MM.1S (cell line): ENCODE measurements at regions not wholly inside any gene's neighbourhood (a gene's known extent, or its start where the extent isn't known, plus 50 kb on each side); places are given as distances from the start of the nearest gene placed in this dataset.
A peak's percentile ranks its signal among the peaks of the same experiment; 100 is the strongest.
"Not testable (repeated sequence)": the region's sequence is repeated elsewhere in the genome, so short reads cannot be mapped to it uniquely, and the experiment has no call there.

Experiments
- DNase-seq: peaks from one replicate; pipeline ENCODE4 v3.0.0-alpha.2; 2015
- H2AFZ ChIP-seq: fragments of 300-600 bp; sonication (generic); 2 replicates; pipeline ENCODE4 v1.6.0; 2016; ENCODE audit warnings: antibody characterized with exemption, low read length
- H3F3A ChIP-seq: fragments of 300-600 bp; sonication (generic); 2 replicates; pipeline ENCODE4 v1.6.1; 2016; ENCODE audit warnings: mild to moderate bottlenecking, antibody characterized with exemption, low read length, moderate library complexity, mixed read lengths; ENCODE audit not compliant: insufficient read depth
- H3K27ac ChIP-seq: fragments of 300-600 bp; sonication (generic); 2 replicates; pipeline ENCODE4 v1.5.1; 2016; ENCODE audit warnings: mild to moderate bottlenecking, low read length
- H3K27me3 ChIP-seq: fragments of 300-600 bp; sonication (generic); replicated peaks from 2 replicates; pipeline ENCODE4 v1.6.0; 2016; ENCODE audit warnings: low read length; ENCODE audit not compliant: insufficient read depth
- H3K36me3 ChIP-seq: fragments of 300-600 bp; sonication (generic); replicated peaks from 2 replicates; pipeline ENCODE4 v1.6.1; 2016; ENCODE audit warnings: mild to moderate bottlenecking, low read length, mixed read lengths; ENCODE audit not compliant: insufficient read depth
- H3K4me1 ChIP-seq: fragments of 300-600 bp; sonication (generic); 2 replicates; pipeline ENCODE4 v1.6.1; 2016; ENCODE audit warnings: low read length, mixed read lengths
- H3K4me2 ChIP-seq: fragments of 300-600 bp; sonication (generic); 2 replicates; pipeline ENCODE4 v1.6.0; 2016; ENCODE audit warnings: low read depth, low read length
- H3K4me3 ChIP-seq: fragments of 300-600 bp; sonication (generic); 2 replicates; pipeline ENCODE4 v1.5.1; 2016; ENCODE audit warnings: low read length, mixed read lengths
- H3K79me2 ChIP-seq: fragments of 300-600 bp; sonication (generic); 2 replicates; pipeline ENCODE4 v1.6.1; 2016; ENCODE audit warnings: mixed run types, low read length, mixed read lengths
- H3K9ac ChIP-seq: fragments of 300-600 bp; sonication (generic); 2 replicates; pipeline ENCODE4 v1.6.1; 2016; ENCODE audit warnings: low read length, mixed read lengths
- H3K9me2 ChIP-seq: fragments of 300-600 bp; sonication (generic); replicated peaks from 2 replicates; pipeline ENCODE4 v1.6.1; 2016; ENCODE audit warnings: mild to moderate bottlenecking, low read length, mixed read lengths; ENCODE audit not compliant: insufficient read depth
- H3K9me3 ChIP-seq: fragments of 300-600 bp; sonication (generic); replicated peaks from 2 replicates; pipeline ENCODE4 v1.6.1; 2016; ENCODE audit warnings: mild to moderate bottlenecking, low read length, mixed read lengths; ENCODE audit not compliant: insufficient read depth
- H4K20me1 ChIP-seq: fragments of 300-600 bp; sonication (generic); 2 replicates; pipeline ENCODE4 v1.6.1; 2016; ENCODE audit warnings: mild to moderate bottlenecking, low read length, moderate library complexity, mixed read lengths; ENCODE audit not compliant: insufficient read depth
- EZH2 ChIP-seq: fragments of 300-600 bp; sonication (generic); optimal IDR thresholded peaks from 2 replicates; pipeline ENCODE3; 2017; ENCODE audit warnings: low read depth, mild to moderate bottlenecking, antibody characterized with exemption, low read length, mixed read lengths
- EZH2phosphoT487 ChIP-seq: fragments of 300-600 bp; sonication (generic); IDR thresholded peaks from 2 replicates; pipeline ENCODE4 v1.6.1; 2018; ENCODE audit warnings: antibody characterized with exemption, low read length
- TF ChIP-seq, protein P1 (sequence below): fragments of 300-600 bp; sonication (generic); IDR thresholded peaks from 2 replicates; pipeline ENCODE4 v1.5.1; 2016; ENCODE audit warnings: antibody characterized with exemption, low read length, mixed read lengths

DNA sequence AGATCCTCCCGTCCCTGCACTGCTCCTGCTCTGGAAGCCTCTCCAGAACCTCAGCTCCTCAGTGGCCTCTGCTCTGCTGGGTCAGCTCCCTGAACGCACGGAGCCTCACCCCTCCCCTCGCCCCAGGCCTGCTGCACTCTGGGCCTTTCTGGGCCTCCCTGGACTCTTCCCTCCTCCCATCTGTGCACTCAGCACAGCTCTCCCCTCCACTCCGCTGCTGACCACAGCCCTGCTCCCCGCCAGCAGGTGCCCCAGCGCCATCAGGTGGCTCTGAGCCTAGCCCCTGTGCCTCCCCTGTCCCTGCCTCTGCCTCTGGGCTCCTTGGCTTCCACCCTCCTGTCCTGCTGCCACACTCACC, 121.0 kb downstream of the TMEM121 start:
- H3F3A ChIP-seq, H3K4me1 ChIP-seq, H3K36me3 ChIP-seq, H2AFZ ChIP-seq, H3K4me2 ChIP-seq, H3K27me3 ChIP-seq, H4K20me1 ChIP-seq, DNase-seq, H3K9me2 ChIP-seq, H3K9ac ChIP-seq, H3K27ac ChIP-seq, H3K9me3 ChIP-seq, H3K79me2 ChIP-seq, H3K4me3 ChIP-seq: not testable (repeated sequence)

DNA sequence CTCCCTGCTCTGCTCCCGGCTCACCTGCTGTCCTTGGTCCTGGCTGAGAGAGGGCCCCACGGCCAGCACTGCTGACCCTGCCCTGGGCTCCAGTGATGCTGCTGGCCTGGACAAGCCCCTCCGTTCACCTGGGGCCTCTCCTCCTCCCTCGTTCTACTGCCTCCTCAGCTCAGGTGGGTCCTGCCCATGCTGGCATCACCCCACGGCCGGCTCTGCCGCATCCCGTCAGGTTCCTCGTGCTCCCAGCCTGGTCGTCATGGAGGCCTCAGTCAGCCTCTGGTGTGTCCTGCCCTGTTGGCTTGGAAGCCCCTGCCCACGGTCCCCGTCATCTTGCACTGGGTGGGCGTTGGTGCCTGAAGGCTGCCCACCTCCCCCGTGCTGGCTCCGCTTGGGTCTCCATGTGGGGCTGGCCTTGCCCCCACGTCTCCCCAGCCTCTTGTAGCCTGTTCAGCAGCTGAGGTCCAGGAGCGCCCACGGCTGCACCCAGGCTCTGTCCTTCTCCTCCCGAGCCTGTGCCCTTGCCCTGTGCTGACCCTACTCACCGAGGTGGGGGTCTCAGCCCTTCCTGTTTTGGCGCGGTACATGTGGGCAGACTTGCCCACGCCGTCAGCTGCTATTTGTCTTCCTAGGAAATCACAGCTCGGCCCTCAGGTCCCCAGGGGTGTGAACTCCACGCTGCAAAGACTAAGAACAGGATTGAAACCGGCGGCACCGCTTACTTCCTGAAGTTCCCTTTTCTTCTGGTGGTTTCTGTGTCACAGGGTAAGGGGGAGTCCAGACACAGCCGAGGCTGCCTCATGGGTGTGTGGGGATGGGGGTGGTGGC, 121.6 kb downstream of the TMEM121 start:
- TF ChIP-seq EZH2 (no peak), EZH2phosphoT487 (no peak)
- TF ChIP-seq, protein P1, sequence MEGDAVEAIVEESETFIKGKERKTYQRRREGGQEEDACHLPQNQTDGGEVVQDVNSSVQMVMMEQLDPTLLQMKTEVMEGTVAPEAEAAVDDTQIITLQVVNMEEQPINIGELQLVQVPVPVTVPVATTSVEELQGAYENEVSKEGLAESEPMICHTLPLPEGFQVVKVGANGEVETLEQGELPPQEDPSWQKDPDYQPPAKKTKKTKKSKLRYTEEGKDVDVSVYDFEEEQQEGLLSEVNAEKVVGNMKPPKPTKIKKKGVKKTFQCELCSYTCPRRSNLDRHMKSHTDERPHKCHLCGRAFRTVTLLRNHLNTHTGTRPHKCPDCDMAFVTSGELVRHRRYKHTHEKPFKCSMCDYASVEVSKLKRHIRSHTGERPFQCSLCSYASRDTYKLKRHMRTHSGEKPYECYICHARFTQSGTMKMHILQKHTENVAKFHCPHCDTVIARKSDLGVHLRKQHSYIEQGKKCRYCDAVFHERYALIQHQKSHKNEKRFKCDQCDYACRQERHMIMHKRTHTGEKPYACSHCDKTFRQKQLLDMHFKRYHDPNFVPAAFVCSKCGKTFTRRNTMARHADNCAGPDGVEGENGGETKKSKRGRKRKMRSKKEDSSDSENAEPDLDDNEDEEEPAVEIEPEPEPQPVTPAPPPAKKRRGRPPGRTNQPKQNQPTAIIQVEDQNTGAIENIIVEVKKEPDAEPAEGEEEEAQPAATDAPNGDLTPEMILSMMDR = no peak
- Histone ChIP-seq H3K9ac (no peak overlapping the region), H3K9me3 (no peaks in the 10 kb centered on the region), H4K20me1 (no peaks in the 10 kb centered on the region), H3F3A (no peaks in the 10 kb centered on the region), H3K79me2 (no peaks in the 10 kb centered on the region), H3K36me3 (no peaks in the 10 kb centered on the region), H3K27me3 (no peaks in the 10 kb centered on the region), H3K9me2 (no peaks in the 10 kb centered on the region), H2AFZ (no peak overlapping the region), H3K27ac (no peak overlapping the region), H3K4me3 (no peak overlapping the region), H3K4me2 (no peak overlapping the region), H3K4me1 (no peaks in the 10 kb centered on the region)
- DNase-seq = no peak

DNA sequence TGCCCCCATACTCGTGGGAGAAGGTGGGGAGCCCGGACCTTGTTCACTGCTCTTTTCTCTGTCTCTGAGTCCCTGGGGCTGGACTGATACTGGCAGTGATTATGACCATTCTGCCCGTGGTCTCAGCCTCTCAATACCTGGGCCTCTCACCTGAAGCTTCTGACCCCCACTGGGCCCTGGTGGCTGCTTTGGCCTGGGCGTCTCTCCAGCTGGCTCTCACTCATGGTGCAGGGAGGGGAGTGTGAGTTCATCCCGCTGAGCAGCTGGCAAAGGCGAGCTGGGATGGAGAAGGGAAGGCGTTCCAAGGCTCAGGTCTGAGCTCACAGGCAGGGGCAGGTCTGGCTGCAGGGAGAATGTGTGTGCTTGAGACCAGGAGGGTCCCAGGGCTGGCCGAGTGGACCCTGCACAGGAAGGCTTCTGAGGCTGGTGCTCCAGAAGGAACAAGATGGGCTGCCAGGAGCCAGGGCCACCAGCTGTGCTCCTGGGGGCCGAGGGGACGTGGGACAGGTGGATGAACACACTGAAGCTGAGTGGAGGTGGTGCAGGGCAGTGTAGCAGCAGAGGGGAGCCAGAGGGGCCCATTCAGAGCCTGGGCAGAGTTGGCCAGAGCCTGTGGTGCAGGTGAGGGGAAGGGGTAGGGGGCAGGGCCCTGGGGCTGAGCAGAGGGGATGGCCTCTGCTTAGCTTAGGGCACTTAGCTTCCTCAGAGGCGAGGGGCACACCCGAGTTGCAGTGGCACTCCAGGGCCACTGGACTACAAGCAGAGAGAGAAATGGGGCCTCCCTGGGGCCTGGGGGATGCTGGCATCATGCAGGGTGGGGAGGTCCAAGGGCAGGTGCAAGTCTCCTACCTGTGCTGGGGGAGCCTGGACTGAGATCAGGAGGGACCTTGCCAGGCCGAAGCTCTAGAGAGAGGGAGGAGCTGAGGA, 122.5 kb downstream of the TMEM121 start:
- H4K20me1 ChIP-seq, H2AFZ ChIP-seq, H3F3A ChIP-seq, H3K79me2 ChIP-seq, DNase-seq, H3K4me3 ChIP-seq, H3K9ac ChIP-seq, H3K36me3 ChIP-seq, H3K4me1 ChIP-seq, H3K9me2 ChIP-seq, H3K27me3 ChIP-seq, H3K27ac ChIP-seq, H3K9me3 ChIP-seq, H3K4me2 ChIP-seq: not testable (repeated sequence)

DNA sequence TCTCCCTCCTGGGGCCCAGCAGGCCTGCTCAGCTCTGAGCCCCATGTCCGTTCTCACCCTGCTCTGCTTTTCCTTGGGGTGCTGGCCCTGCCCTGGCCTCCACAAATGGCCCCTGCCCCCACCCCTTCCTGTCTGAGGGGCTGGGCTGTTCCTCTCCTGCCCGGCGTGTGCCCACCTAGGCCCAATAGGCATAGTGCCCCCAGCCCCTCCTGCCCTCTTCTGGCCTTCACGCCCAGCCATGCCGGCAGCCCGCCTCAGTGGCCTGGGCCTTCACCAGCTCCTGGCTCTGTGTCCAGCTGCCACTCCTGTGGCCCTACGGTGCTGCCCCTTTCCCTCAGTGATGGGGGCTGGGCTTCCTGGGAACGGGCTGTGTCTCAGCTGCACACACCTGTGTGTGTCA, 125.9 kb downstream of the TMEM121 start:
- H3K9me2 ChIP-seq, DNase-seq, H3K27ac ChIP-seq: not testable (repeated sequence)

DNA sequence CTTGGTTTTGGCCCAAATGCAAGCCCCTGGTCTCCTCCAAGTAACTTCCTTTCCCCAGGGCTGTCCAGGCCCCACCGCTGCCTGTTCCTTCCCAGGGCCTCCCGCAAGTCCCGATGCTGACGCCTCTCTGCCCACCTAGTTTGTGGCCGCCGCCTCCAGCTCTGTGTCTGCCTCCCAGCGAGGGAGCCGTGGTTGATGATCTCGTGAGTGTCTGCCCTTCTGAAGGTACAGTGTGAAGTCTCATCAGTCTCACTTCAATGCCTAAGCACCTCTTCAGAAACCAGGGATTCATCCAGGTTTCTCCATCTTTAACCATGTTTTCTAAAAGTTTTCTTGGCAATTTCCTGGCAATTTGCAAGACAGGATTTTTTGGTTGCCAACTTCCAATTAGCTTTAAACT, 127.5 kb downstream of the TMEM121 start:
- not testable (repeated sequence) for H3K27me3 ChIP-seq, H3K9me3 ChIP-seq, H3K36me3 ChIP-seq, H4K20me1 ChIP-seq, H3K4me1 ChIP-seq, DNase-seq, H3K4me2 ChIP-seq, H2AFZ ChIP-seq, H3F3A ChIP-seq, H3K9me2 ChIP-seq, H3K9ac ChIP-seq, H3K4me3 ChIP-seq, H3K27ac ChIP-seq, H3K79me2 ChIP-seq

More for the DNA sequence above, 125.9 kb downstream of the TMEM121 start:
- not testable (repeated sequence) for H4K20me1 ChIP-seq, H2AFZ ChIP-seq, H3K4me3 ChIP-seq, H3K79me2 ChIP-seq, H3K36me3 ChIP-seq, H3K9ac ChIP-seq, H3K4me2 ChIP-seq, H3K4me1 ChIP-seq, H3F3A ChIP-seq, H3K27me3 ChIP-seq, H3K9me3 ChIP-seq

DNA sequence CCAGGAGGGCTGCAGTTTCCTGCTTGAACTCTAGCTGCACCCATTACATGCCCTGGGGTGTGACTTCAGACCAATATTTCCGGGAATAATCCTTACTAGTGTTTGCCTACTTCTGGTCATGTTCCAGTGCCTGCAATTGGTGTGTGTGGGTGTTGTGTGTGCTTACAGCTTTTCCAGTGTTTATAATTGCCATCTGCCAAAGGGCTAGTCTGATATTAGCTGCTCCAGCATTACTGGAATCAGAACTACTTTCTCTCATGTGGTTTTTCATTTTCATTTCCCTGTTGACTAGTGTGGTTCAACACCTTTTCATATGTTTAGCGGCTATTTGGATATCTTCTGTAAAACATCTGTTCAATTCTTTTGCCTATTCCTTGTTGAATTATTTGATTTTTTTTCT, 132.9 kb downstream of the TMEM121 start:
- not testable (repeated sequence) for H3K9me2 ChIP-seq, H2AFZ ChIP-seq, H3K27ac ChIP-seq, H3K4me1 ChIP-seq, H3F3A ChIP-seq, H4K20me1 ChIP-seq, H3K36me3 ChIP-seq, H3K9ac ChIP-seq, H3K4me2 ChIP-seq, H3K79me2 ChIP-seq, H3K4me3 ChIP-seq, H3K9me3 ChIP-seq, H3K27me3 ChIP-seq
- DNase-seq = peak; percentile 15
